ENCODE measurements at regions not wholly inside any gene's neighbourhood (a gene's known extent, or its start where the extent isn't known, plus 50 kb on each side); places are given as distances from the start of the nearest gene placed in this dataset.

GRCh38 chr3:70516076-70516475 is 203.6 kb upstream of the MDFIC2 start:
- dilution Hi-C loops (cut with MboI; ENCODE audit: extremely low pct_ligation_motif_present, low sequenced_read_pairs) (no loop called here), intact Hi-C loops (cut with micrococcal nuclease) (no loop called here)

More at GRCh38 chr3:70516076-70516475, 203.6 kb upstream of the MDFIC2 start:
- Histone ChIP-seq H2AFZ (ENCODE audit: low read depth, low read length) (no peak overlapping the region), H3K4me2 (ENCODE audit: insufficient read depth, low read length) (no peak overlapping the region), H3K9me1 (replicated peaks; ENCODE audit: control insufficient read depth, extremely low read depth, insufficient read depth, low read length) (no peaks in the 10 kb centered on the region), H3K79me2 (ENCODE audit: control insufficient read depth, insufficient read depth, low read length) (no peaks in the 10 kb centered on the region), H3K27me3 (ENCODE audit: control insufficient read depth in 2 of 2, insufficient read depth in 2 of 2, low read length in 2 of 2) (peaks cover 12 to 13% of the 10 kb centered on the region in 2 experiments), H4K20me1 (replicated peaks; ENCODE audit: control insufficient read depth, extremely low read depth, insufficient read depth, low read length) (no peaks in the 10 kb centered on the region), H3K9ac (replicated peaks; ENCODE audit: extremely low read depth, insufficient read depth, low read length) (no peak overlapping the region), H3K4me1 (ENCODE audit: control insufficient read depth, extremely low read depth, insufficient read depth, low read length) (no peaks in the 10 kb centered on the region), H3K4me3 (replicated peaks in 1 of 3; ENCODE audit: insufficient read depth in 1 of 3, low read depth in 1 of 3, low read length in 3 of 3) (no peak overlapping the region), H3K9me3 (replicated peaks; ENCODE audit: control insufficient read depth, insufficient read depth, low read length) (no peaks in the 10 kb centered on the region), H3K27ac (ENCODE audit: insufficient read depth, low read depth, low read length) (no peak overlapping the region), H3K36me3 (ENCODE audit: control insufficient read depth in 2 of 2, extremely low read depth in 1 of 2, insufficient read depth in 2 of 2, low read length in 2 of 2) (no peaks in the 10 kb centered on the region)
- CTCF ChIA-PET = no interaction called here
- FAIRE-seq = no peak
- POLR2A ChIA-PET = no interaction called here
- TF ChIP-seq, protein P1, sequence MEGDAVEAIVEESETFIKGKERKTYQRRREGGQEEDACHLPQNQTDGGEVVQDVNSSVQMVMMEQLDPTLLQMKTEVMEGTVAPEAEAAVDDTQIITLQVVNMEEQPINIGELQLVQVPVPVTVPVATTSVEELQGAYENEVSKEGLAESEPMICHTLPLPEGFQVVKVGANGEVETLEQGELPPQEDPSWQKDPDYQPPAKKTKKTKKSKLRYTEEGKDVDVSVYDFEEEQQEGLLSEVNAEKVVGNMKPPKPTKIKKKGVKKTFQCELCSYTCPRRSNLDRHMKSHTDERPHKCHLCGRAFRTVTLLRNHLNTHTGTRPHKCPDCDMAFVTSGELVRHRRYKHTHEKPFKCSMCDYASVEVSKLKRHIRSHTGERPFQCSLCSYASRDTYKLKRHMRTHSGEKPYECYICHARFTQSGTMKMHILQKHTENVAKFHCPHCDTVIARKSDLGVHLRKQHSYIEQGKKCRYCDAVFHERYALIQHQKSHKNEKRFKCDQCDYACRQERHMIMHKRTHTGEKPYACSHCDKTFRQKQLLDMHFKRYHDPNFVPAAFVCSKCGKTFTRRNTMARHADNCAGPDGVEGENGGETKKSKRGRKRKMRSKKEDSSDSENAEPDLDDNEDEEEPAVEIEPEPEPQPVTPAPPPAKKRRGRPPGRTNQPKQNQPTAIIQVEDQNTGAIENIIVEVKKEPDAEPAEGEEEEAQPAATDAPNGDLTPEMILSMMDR (IDR thresholded peaks at IDR 0.05; ENCODE audit: extremely low read depth in 1 of 2, insufficient read depth in 1 of 2, low read depth in 1 of 2, low read length in 2 of 2) = no peak
- TF ChIP-seq POLR2AphosphoS5 (IDR thresholded peaks at IDR 0.05; ENCODE audit: insufficient read depth, low read depth, low read length) = no peak
- no peak for TF ChIP-seq JUN (IDR thresholded peaks at IDR 0.05; ENCODE audit: borderline replicate concordance, insufficient read depth, insufficient read length, low read depth)
- TF ChIP-seq MAX (IDR thresholded peaks at IDR 0.05; ENCODE audit: insufficient read depth, insufficient read length) = no peak
- TF ChIP-seq GATA2 (IDR thresholded peaks at IDR 0.05; ENCODE audit: insufficient read depth, insufficient read length, low read depth, low read length) = no peak
- no peak for TF ChIP-seq EZH2 (IDR thresholded peaks at IDR 0.05; ENCODE audit: borderline replicate concordance, low read depth, low read length, severe bottlenecking)
- no peak for TF ChIP-seq FOS (IDR thresholded peaks at IDR 0.05; ENCODE audit: borderline replicate concordance, insufficient read depth, low read length)
- TF ChIP-seq POLR2A (IDR thresholded peaks at IDR 0.05; ENCODE audit: low read depth, low read length) = no peak
- no peak for TF ChIP-seq MYC (IDR thresholded peaks at IDR 0.05; ENCODE audit: low read depth, low read length)
- DNase-seq (ENCODE audit: low read depth, low spot score) = no peak
- BruUV-seq (replicated peaks) = no TSS peak

All from endothelial cell of umbilical vein (primary cell).